ENCODE measurements at regions not wholly inside any gene's neighbourhood (a gene's known extent, or its start where the extent isn't known, plus 50 kb on each side); places are given as distances from the start of the nearest gene placed in this dataset.

GRCh38 chr3:104402902-104403301 lies 963.8 kb upstream of the ALCAM start:
- H3K9me3 Mint-ChIP-seq = peaks cover 4% of the 10 kb centered on the region
- no peak overlapping the region for H3K27ac Mint-ChIP-seq
- no peaks in the 10 kb centered on the region for H3K4me1 Mint-ChIP-seq (ENCODE audit: unreplicated experiment)
- no peak for DNase-seq (ENCODE audit: extremely low spot score, unreplicated experiment)
- no peaks in the 10 kb centered on the region for H3K36me3 Mint-ChIP-seq
- H3K4me3 Mint-ChIP-seq = no peak overlapping the region
- no peak for TF ChIP-seq CTCF (conservative IDR thresholded peaks at IDR 0.05)
- no peaks in the 10 kb centered on the region for H3K27me3 Mint-ChIP-seq

- no peak for DNase-seq (ENCODE audit: extremely low spot score, unreplicated experiment)
- no peak overlapping the region for H3K27ac Mint-ChIP-seq
- no peaks in the 10 kb centered on the region for H3K36me3 Mint-ChIP-seq
- TF ChIP-seq CTCF (conservative IDR thresholded peaks at IDR 0.05) = no peak
- no peaks in the 10 kb centered on the region for H3K9me3 Mint-ChIP-seq
- no peaks in the 10 kb centered on the region for H3K4me1 Mint-ChIP-seq (ENCODE audit: unreplicated experiment)
- H3K4me3 Mint-ChIP-seq = no peak overlapping the region
- H3K27me3 Mint-ChIP-seq = no peaks in the 10 kb centered on the region
Observed at GRCh38 chr3:104411757-104412156, 955.0 kb upstream of the ALCAM start.

- no peak overlapping the region for H3K27ac Mint-ChIP-seq
- no peak for DNase-seq (ENCODE audit: extremely low spot score, unreplicated experiment)
- no peaks in the 10 kb centered on the region for H3K9me3 Mint-ChIP-seq
- no peaks in the 10 kb centered on the region for H3K4me1 Mint-ChIP-seq (ENCODE audit: unreplicated experiment)
- no peaks in the 10 kb centered on the region for H3K36me3 Mint-ChIP-seq
- no peak for TF ChIP-seq CTCF (conservative IDR thresholded peaks at IDR 0.05)
- H3K4me3 Mint-ChIP-seq = no peak overlapping the region
- no peaks in the 10 kb centered on the region for H3K27me3 Mint-ChIP-seq
Observed at GRCh38 chr3:104412608-104413580, 953.8 kb upstream of the ALCAM start.

- H3K4me1 Mint-ChIP-seq (ENCODE audit: unreplicated experiment) = peaks cover 4% of the 10 kb centered on the region
- H3K27ac Mint-ChIP-seq = no peak overlapping the region
- no peaks in the 10 kb centered on the region for H3K36me3 Mint-ChIP-seq
- DNase-seq (ENCODE audit: extremely low spot score, unreplicated experiment) = no peak
- peaks cover 5% of the 10 kb centered on the region for H3K9me3 Mint-ChIP-seq
- no peaks in the 10 kb centered on the region for H3K27me3 Mint-ChIP-seq
- H3K4me3 Mint-ChIP-seq = no peak overlapping the region
- no peak for TF ChIP-seq CTCF (conservative IDR thresholded peaks at IDR 0.05)
Observed at GRCh38 chr3:104428337-104428925, 938.3 kb upstream of the ALCAM start.

- Mint-ChIP-seq H3K4me3 (no peak overlapping the region), H3K27ac (no peak overlapping the region), H3K9me3 (peaks cover 5% of the 10 kb centered on the region), H3K36me3 (no peaks in the 10 kb centered on the region), H3K27me3 (no peaks in the 10 kb centered on the region), H3K4me1 (ENCODE audit: unreplicated experiment) (peaks cover 4% of the 10 kb centered on the region)
- TF ChIP-seq CTCF (conservative IDR thresholded peaks at IDR 0.05) = no peak
- DNase-seq (ENCODE audit: extremely low spot score, unreplicated experiment) = no peak
Observed at GRCh38 chr3:104429727-104430126, 937.0 kb upstream of the ALCAM start.

All from type B pancreatic cell (in vitro differentiated cells).